Type B pancreatic cell (in vitro differentiated cells): ENCODE measurements at regions not wholly inside any gene's neighbourhood (a gene's known extent, or its start where the extent isn't known, plus 50 kb on each side); places are given as distances from the start of the nearest gene placed in this dataset.

Source experiments
- DNase-seq: peaks from one replicate; pipeline ENCODE4 v3.0.0; 2021; ENCODE audit warnings: mixed read lengths; ENCODE audit not compliant: unreplicated experiment; ENCODE audit errors: extremely low spot score
- H3K27ac Mint-ChIP-seq: 2 replicates; pipeline ENCODE4 v1.8.0; 2021; ENCODE audit warnings: mild to moderate bottlenecking, mixed read lengths
- H3K27me3 Mint-ChIP-seq: 2 replicates; pipeline ENCODE4 v1.8.0; 2021; ENCODE audit warnings: mixed read lengths
- H3K36me3 Mint-ChIP-seq: 2 replicates; pipeline ENCODE4 v1.8.0; 2021; ENCODE audit warnings: mixed read lengths
- H3K4me1 Mint-ChIP-seq: one replicate; pipeline ENCODE4 v1.8.0; 2021; ENCODE audit warnings: mixed read lengths; ENCODE audit not compliant: unreplicated experiment
- H3K4me3 Mint-ChIP-seq: 2 replicates; pipeline ENCODE4 v1.8.0; 2021; ENCODE audit warnings: mild to moderate bottlenecking, mixed read lengths
- H3K9me3 Mint-ChIP-seq: 2 replicates; pipeline ENCODE4 v1.8.0; 2021; ENCODE audit warnings: mixed read lengths
- TF ChIP-seq, protein P1 (sequence below): fragments of 200-600 bp; sonication (generic); conservative IDR thresholded peaks from 2 replicates; pipeline ENCODE4 v1.5.0; 2021; ENCODE audit warnings: antibody characterized with exemption, mild to moderate bottlenecking

DNA sequence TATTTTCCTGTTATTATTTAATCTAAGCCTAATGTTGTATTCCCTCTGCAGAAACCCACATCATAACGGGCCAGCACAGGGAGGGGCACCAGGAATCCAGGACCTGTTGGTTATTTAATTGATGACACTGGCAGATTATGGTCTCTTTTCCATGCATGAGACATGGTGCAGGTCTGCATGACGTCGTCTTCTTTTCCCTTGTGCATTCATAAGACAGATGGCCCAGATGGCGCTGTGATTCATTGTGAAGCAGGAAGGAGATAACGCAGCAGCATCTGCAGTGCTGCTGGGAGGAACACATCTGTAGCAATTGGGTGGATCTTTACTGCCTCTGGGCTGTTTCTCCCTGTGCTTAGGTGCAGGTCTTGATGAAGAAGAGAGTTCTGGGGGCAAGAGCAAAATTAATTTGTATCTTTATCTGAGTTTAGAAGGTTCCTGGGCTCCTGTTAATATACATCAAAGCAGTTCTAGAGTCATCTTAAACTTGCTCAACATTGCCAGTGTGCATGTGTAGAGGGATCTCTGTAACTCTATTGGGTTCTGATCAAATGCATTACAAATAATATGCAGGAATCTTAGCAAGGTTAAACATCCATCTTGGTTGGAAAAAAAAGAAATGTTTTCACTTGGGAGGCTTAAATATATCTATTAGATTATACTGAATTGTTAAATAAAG is 176.1 kb downstream of the PCSK1 start:
- no peaks in the 10 kb centered on the region for H3K27me3 Mint-ChIP-seq
- no peak overlapping the region for H3K27ac Mint-ChIP-seq
- no peak overlapping the region for H3K4me3 Mint-ChIP-seq
- no peaks in the 10 kb centered on the region for H3K36me3 Mint-ChIP-seq
- no peaks in the 10 kb centered on the region for H3K4me1 Mint-ChIP-seq
- DNase-seq: no peak
- H3K9me3 Mint-ChIP-seq: no peaks in the 10 kb centered on the region
- TF ChIP-seq, protein P1, sequence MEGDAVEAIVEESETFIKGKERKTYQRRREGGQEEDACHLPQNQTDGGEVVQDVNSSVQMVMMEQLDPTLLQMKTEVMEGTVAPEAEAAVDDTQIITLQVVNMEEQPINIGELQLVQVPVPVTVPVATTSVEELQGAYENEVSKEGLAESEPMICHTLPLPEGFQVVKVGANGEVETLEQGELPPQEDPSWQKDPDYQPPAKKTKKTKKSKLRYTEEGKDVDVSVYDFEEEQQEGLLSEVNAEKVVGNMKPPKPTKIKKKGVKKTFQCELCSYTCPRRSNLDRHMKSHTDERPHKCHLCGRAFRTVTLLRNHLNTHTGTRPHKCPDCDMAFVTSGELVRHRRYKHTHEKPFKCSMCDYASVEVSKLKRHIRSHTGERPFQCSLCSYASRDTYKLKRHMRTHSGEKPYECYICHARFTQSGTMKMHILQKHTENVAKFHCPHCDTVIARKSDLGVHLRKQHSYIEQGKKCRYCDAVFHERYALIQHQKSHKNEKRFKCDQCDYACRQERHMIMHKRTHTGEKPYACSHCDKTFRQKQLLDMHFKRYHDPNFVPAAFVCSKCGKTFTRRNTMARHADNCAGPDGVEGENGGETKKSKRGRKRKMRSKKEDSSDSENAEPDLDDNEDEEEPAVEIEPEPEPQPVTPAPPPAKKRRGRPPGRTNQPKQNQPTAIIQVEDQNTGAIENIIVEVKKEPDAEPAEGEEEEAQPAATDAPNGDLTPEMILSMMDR: no peak

DNA sequence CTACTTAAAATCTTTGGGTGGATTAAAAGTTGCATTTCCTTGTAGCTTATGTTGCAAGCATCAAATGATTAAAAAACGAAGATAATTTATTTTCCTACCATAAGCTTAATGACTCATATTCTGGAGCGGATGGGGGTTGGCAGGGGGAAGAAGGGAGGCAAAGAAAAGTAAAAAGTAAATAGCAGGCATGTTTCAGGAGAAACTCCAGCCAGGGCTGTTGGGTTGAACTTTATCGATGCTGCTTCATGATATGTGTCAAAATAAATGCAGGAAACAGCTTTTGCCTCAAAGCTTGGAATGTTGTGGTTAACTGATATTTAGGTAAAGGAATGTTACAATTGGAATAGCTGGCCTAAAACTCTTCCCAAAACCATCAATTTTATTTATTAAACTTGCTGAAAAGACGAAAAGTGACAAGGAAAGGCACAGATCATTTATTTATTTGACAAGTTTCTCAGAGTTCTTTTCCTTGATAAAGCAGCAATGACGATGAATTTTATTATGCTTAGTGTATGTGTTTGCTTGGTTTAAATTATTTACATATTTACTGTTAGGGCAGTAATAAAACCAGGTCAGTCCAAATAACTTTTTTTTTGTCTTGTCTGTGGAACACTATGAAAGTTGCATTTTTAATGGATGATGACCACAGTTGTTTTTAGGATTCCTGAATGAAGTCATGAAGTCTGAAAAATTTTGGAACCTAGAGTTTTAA is 177.9 kb downstream of the PCSK1 start:
- TF ChIP-seq, protein P1: no peak
- Mint-ChIP-seq H3K27ac (no peak overlapping the region), H3K4me3 (no peak overlapping the region)

DNA sequence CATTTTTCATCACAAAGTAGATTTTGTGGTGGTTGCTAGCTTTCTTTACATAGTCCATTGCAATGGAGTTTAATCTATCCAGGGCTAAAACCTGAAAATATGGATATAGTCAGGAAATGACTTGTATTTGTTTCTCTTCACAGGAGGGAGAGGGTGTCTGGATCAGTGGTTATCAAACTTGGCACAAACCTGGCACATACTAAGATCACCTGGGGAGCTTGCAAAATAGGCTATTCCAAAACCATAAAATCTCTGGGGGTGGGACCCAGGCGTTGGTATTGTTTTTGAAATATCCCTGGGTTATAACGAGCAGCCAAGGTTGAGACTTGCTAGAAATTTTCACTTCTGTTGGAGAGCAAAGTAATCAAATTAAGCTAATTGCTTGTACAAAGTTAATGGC is 179.9 kb downstream of the PCSK1 start:
- no peak overlapping the region for H3K27ac Mint-ChIP-seq
- H3K4me3 Mint-ChIP-seq: no peak overlapping the region

More for the DNA sequence above, 177.9 kb downstream of the PCSK1 start:
- H3K36me3 Mint-ChIP-seq: no peaks in the 10 kb centered on the region
- no peaks in the 10 kb centered on the region for H3K4me1 Mint-ChIP-seq
- H3K27me3 Mint-ChIP-seq: no peaks in the 10 kb centered on the region
- H3K9me3 Mint-ChIP-seq: no peaks in the 10 kb centered on the region
- DNase-seq: no peak

DNA sequence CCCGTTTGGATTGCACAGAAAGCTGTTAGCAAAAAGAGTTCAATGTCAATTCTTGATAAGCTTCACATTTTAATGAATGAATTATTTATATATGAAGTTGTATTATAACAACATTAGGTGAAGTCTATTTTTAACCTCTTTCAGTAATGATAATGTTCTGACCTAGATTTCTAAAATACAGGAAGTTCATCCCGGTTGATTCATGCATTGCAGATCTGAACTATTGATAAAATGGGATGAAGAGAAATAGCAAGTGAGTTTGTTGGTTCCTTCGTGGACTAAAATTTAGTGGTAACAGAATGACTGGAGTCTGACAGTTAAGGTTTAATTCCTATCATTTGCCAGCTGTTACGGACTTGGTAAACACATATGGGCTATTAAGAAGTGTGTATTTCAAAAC is 180.5 kb downstream of the PCSK1 start:
- H3K27me3 Mint-ChIP-seq: no peaks in the 10 kb centered on the region
- H3K4me3 Mint-ChIP-seq: no peak overlapping the region
- H3K9me3 Mint-ChIP-seq: no peaks in the 10 kb centered on the region
- H3K36me3 Mint-ChIP-seq: no peaks in the 10 kb centered on the region
- H3K4me1 Mint-ChIP-seq: peaks cover 4% of the 10 kb centered on the region
- no peak for DNase-seq
- TF ChIP-seq, protein P1: no peak
- no peak overlapping the region for H3K27ac Mint-ChIP-seq

More for the DNA sequence above, 179.9 kb downstream of the PCSK1 start:
- Mint-ChIP-seq H3K9me3 (no peaks in the 10 kb centered on the region), H3K27me3 (no peaks in the 10 kb centered on the region), H3K36me3 (no peaks in the 10 kb centered on the region), H3K4me1 (peaks cover 2% of the 10 kb centered on the region)
- DNase-seq: no peak
- TF ChIP-seq, protein P1: no peak

DNA sequence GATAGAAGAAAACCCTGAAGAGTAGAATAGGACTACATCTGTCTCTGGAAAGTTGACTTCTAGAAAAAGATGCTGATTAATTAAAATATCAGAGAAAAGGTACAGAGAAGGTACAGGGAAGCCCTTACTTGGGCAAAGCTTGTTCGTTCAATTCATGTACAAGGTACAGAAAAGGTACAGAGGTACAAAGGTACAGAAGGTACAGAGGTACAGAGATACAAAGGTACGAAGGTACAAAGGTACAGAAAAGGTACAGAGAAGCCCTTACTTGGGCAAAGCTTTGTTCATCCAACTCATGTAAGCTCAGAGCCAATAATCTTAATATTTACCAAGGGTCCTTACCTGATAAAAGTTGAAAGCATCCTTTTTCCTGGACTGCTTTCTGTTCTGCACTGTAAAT is 182.3 kb downstream of the PCSK1 start:
- Mint-ChIP-seq H3K27ac (no peak overlapping the region), H3K4me3 (no peak overlapping the region), H3K36me3 (no peaks in the 10 kb centered on the region), H3K4me1 (peaks cover 10% of the 10 kb centered on the region), H3K27me3 (peaks cover 1% of the 10 kb centered on the region), H3K9me3 (no peaks in the 10 kb centered on the region)
- TF ChIP-seq, protein P1: no peak
- no peak for DNase-seq
